HAP-1 (cell line): ENCODE measurements at regions not wholly inside any gene's neighbourhood (a gene's known extent, or its start where the extent isn't known, plus 50 kb on each side); places are given as distances from the start of the nearest gene placed in this dataset.
"Not testable (repeated sequence)": the region's sequence is repeated elsewhere in the genome, so short reads cannot be mapped to it uniquely, and the experiment has no call there.

Source experiments
- DNase-seq, 2 experiments: peaks; one replicate each; pipeline ENCODE4 v3.0.0-alpha.2; 2016 to 2020; ENCODE audit warnings: low spot score in 2 of 2
- H3K27me3 ChIP-seq: fragments of 250-450 bp; sonication (Bioruptor Pico); 2 replicates; pipeline ENCODE4 v1.5.1; 2020; ENCODE audit warnings: low read depth, mild to moderate bottlenecking, moderate library complexity
- H3K36me3 ChIP-seq: fragments of 250-450 bp; sonication (Bioruptor Pico); replicated peaks from 2 replicates; pipeline ENCODE4 v1.5.1; 2020; ENCODE audit warnings: mild to moderate bottlenecking
- H3K4me1 ChIP-seq: fragments of 250-450 bp; sonication (Bioruptor Pico); 2 replicates; pipeline ENCODE4 v1.5.1; 2020; ENCODE audit warnings: mild to moderate bottlenecking
- H3K4me3 ChIP-seq: fragments of 250-450 bp; sonication (Bioruptor Pico); 2 replicates; pipeline ENCODE4 v1.5.1; 2020; ENCODE audit warnings: mild to moderate bottlenecking, moderate library complexity
- H3K9me3 ChIP-seq: fragments of 250-450 bp; sonication (Bioruptor Pico); 2 replicates; pipeline ENCODE4 v1.5.1; 2020; ENCODE audit warnings: mild to moderate bottlenecking, moderate library complexity
- in situ Hi-C: fragments of 300-500 bp; cut with MboI; formaldehyde crosslinking; loops from 3 replicates; pipeline ENCODE4 v1.14.3; 2020; ENCODE audit warnings: low sequenced_read_pairs, inconsistent platforms, mixed read lengths

GRCh38 chr12:84154439-84154990, 758.1 kb downstream of the SLC6A15 start:
- H3K4me1 ChIP-seq, H3K36me3 ChIP-seq, H3K9me3 ChIP-seq, DNase-seq, in situ Hi-C loops, H3K27me3 ChIP-seq, H3K4me3 ChIP-seq: not testable (repeated sequence)

- no peaks in the 10 kb centered on the region for H3K36me3 ChIP-seq
- no peak for DNase-seq
- no peaks in the 10 kb centered on the region for H3K9me3 ChIP-seq
- no peaks in the 10 kb centered on the region; the same call in 1 of the 2 replicates for H3K4me1 ChIP-seq
- H3K4me3 ChIP-seq: no peak overlapping the region
- in situ Hi-C loops: no loop called here
- no peaks in the 10 kb centered on the region for H3K27me3 ChIP-seq
These were observed 762.4 kb downstream of the SLC6A15 start for GRCh38 chr12:84150201-84150600.

- Histone ChIP-seq H3K4me1 (no peaks in the 10 kb centered on the region; the same call in 1 of the 2 replicates), H3K27me3 (no peaks in the 10 kb centered on the region), H3K9me3 (no peaks in the 10 kb centered on the region), H3K36me3 (no peaks in the 10 kb centered on the region), H3K4me3 (no peak overlapping the region)
- in situ Hi-C loops: no loop called here
- no peak for DNase-seq
These were observed 764.3 kb downstream of the SLC6A15 start for GRCh38 chr12:84148335-84148734.

GRCh38 chr12:84136862-84137367, 775.7 kb downstream of the SLC6A15 start:
- no peaks in the 10 kb centered on the region for H3K27me3 ChIP-seq
- no peaks in the 10 kb centered on the region for H3K36me3 ChIP-seq
- DNase-seq: no peak
- in situ Hi-C loops: no loop called here
- H3K4me1 ChIP-seq: no peaks in the 10 kb centered on the region
- H3K9me3 ChIP-seq: no peaks in the 10 kb centered on the region
- no peak overlapping the region for H3K4me3 ChIP-seq

- in situ Hi-C loops: no loop called here
These were observed 776.9 kb downstream of the SLC6A15 start for GRCh38 chr12:84135586-84136279.

GRCh38 chr12:84134797-84135366, 777.7 kb downstream of the SLC6A15 start:
- no peak for DNase-seq
- in situ Hi-C loops: no loop called here
- Histone ChIP-seq H3K4me1 (no peaks in the 10 kb centered on the region), H3K4me3 (no peak overlapping the region), H3K36me3 (no peaks in the 10 kb centered on the region), H3K9me3 (no peaks in the 10 kb centered on the region), H3K27me3 (no peaks in the 10 kb centered on the region)

More at GRCh38 chr12:84135586-84136279, 776.9 kb downstream of the SLC6A15 start:
- H3K9me3 ChIP-seq: no peaks in the 10 kb centered on the region
- no peak overlapping the region for H3K4me3 ChIP-seq
- no peaks in the 10 kb centered on the region for H3K4me1 ChIP-seq
- H3K27me3 ChIP-seq: no peaks in the 10 kb centered on the region
- H3K36me3 ChIP-seq: no peaks in the 10 kb centered on the region
- no peak for DNase-seq

GRCh38 chr12:84131076-84131475, 781.5 kb downstream of the SLC6A15 start:
- Histone ChIP-seq H3K36me3 (no peaks in the 10 kb centered on the region), H3K9me3 (no peaks in the 10 kb centered on the region), H3K4me1 (no peaks in the 10 kb centered on the region), H3K4me3 (no peak overlapping the region), H3K27me3 (no peaks in the 10 kb centered on the region)
- DNase-seq: no peak
- in situ Hi-C loops: no loop called here

GRCh38 chr12:84128117-84128991, 784.2 kb downstream of the SLC6A15 start:
- Histone ChIP-seq H3K4me1 (no peaks in the 10 kb centered on the region), H3K27me3 (no peaks in the 10 kb centered on the region), H3K9me3 (no peaks in the 10 kb centered on the region), H3K36me3 (no peaks in the 10 kb centered on the region), H3K4me3 (no peak overlapping the region)
- no peak for DNase-seq
- in situ Hi-C loops: no loop called here

GRCh38 chr12:84124211-84124610, 788.4 kb downstream of the SLC6A15 start:
- DNase-seq: no peak
- no peaks in the 10 kb centered on the region for H3K4me1 ChIP-seq
- in situ Hi-C loops: no loop called here
- no peak overlapping the region for H3K4me3 ChIP-seq
- H3K36me3 ChIP-seq: no peaks in the 10 kb centered on the region
- no peaks in the 10 kb centered on the region for H3K27me3 ChIP-seq
- H3K9me3 ChIP-seq: no peaks in the 10 kb centered on the region

- DNase-seq: no peak
- Histone ChIP-seq H3K4me3 (no peak overlapping the region), H3K27me3 (no peaks in the 10 kb centered on the region), H3K9me3 (no peaks in the 10 kb centered on the region), H3K4me1 (no peaks in the 10 kb centered on the region), H3K36me3 (no peaks in the 10 kb centered on the region)
- in situ Hi-C loops: no loop called here
These were observed 795.4 kb downstream of the SLC6A15 start for GRCh38 chr12:84117190-84117589.

GRCh38 chr12:84113666-84114065, 798.9 kb downstream of the SLC6A15 start:
- H3K27me3 ChIP-seq: no peaks in the 10 kb centered on the region
- H3K4me1 ChIP-seq: no peaks in the 10 kb centered on the region
- H3K36me3 ChIP-seq: no peaks in the 10 kb centered on the region
- no peak overlapping the region for H3K4me3 ChIP-seq
- DNase-seq: no peak
- no peaks in the 10 kb centered on the region for H3K9me3 ChIP-seq
- in situ Hi-C loops: no loop called here

- in situ Hi-C loops, H3K9me3 ChIP-seq, H3K27me3 ChIP-seq, DNase-seq, H3K4me3 ChIP-seq, H3K36me3 ChIP-seq, H3K4me1 ChIP-seq: not testable (repeated sequence)
These were observed 808.7 kb downstream of the SLC6A15 start for GRCh38 chr12:84103886-84104285.

GRCh38 chr12:84101963-84102362, 810.6 kb downstream of the SLC6A15 start:
- in situ Hi-C loops, H3K9me3 ChIP-seq, DNase-seq, H3K27me3 ChIP-seq, H3K36me3 ChIP-seq, H3K4me3 ChIP-seq, H3K4me1 ChIP-seq: not testable (repeated sequence)

GRCh38 chr12:84099591-84099990, 813.0 kb downstream of the SLC6A15 start:
- H3K9me3 ChIP-seq, H3K36me3 ChIP-seq, DNase-seq, H3K4me1 ChIP-seq, in situ Hi-C loops, H3K4me3 ChIP-seq, H3K27me3 ChIP-seq: not testable (repeated sequence)
